ENCODE measurements at regions not wholly inside any gene's neighbourhood (a gene's known extent, or its start where the extent isn't known, plus 50 kb on each side); places are given as distances from the start of the nearest gene placed in this dataset.
"Not testable (repeated sequence)": the region's sequence is repeated elsewhere in the genome, so short reads cannot be mapped to it uniquely, and the experiment has no call there.

DNA sequence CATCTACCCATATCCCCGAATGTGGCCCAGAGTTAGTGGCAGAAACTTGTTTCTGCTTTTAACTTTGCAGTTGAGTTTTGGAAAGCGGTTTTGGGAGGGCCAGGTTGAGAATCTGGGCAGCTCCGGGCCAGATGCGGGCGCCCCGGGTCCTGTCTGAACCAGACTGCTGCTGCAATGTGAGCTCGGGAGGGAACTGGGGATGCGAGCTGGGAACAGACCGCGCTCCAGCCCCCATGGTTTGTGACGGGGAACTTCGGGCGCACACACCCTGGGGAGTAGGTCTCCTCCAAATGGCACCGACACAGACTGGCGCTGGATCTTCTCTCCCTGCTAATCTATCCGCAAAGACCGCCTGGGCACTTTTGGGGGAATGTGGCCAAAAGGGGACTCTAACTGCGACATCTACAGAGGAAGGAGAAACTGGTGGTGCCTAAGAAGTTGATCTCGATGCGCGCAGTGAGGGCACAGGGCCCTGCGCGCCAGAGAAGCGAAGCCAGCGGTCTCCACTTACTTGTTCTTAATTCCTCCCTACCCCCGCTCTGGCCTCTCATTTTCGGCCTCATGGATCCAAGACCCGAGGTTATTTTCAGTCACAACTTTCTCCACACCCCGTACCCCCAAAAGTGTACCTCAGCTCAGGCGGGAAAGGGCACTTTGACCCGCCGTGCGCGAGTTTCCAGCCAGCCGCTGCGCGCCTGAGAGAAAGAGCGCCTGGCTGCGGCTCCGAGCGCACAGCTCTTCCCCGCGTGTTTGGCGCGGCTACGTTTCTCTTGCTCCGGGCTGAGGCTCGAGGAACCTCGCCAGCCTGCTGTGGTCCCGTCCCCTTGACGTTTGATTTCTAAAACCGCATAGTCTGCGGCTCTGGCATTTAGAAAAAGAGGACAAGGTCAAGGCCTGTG is 411.0 kb upstream of the ESRRG start:
- H3K36me3 ChIP-seq: no peaks in the 10 kb centered on the region
- 6 to 11% methylated on average over 53 of the region's 53 CpGs for WGBS, 2 donors
- H3K4me1 ChIP-seq: no peaks in the 10 kb centered on the region
- DNase-seq (peak in 2 of 6 donors; percentile 55 to 60), ATAC-seq (peak; percentile 19 to 42 (median 28)), FAIRE-seq (no peak)
- TF ChIP-seq, protein P1, sequence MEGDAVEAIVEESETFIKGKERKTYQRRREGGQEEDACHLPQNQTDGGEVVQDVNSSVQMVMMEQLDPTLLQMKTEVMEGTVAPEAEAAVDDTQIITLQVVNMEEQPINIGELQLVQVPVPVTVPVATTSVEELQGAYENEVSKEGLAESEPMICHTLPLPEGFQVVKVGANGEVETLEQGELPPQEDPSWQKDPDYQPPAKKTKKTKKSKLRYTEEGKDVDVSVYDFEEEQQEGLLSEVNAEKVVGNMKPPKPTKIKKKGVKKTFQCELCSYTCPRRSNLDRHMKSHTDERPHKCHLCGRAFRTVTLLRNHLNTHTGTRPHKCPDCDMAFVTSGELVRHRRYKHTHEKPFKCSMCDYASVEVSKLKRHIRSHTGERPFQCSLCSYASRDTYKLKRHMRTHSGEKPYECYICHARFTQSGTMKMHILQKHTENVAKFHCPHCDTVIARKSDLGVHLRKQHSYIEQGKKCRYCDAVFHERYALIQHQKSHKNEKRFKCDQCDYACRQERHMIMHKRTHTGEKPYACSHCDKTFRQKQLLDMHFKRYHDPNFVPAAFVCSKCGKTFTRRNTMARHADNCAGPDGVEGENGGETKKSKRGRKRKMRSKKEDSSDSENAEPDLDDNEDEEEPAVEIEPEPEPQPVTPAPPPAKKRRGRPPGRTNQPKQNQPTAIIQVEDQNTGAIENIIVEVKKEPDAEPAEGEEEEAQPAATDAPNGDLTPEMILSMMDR (IDR thresholded peaks at IDR 0.05): no peak
- H3K9me3 ChIP-seq: no peaks in the 10 kb centered on the region
- H3K27me3 ChIP-seq: peaks cover 0 to 3% (median 0%) of the 10 kb centered on the region in 4 donors
- H3K4me3 ChIP-seq: peak overlapping the region; percentile 5 to 51 (median 36)
- peak overlapping the region; percentile 33 to 67 (median 48) for H3K27ac ChIP-seq
- intact Hi-C loops (cut with DNase I): no loop called here

DNA sequence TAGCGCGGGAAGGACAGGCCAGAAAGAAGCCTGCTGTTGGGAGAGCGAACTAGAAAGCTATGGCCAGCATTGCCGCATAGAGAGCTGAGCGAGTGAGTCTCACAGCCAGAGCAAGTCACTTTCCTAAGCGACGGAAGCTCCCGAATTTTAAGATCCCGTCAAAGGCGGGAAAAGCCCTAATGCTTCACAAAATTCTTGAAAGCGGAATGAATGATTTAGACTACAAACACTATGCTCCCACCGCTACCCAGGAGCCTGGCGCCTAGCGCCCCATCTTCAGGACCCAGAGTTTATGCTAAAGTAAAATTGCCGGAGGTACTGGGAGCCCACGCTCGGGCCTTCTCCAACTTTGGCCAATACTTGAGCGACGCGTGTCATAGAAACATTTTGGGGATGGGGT is 409.9 kb upstream of the ESRRG start:
- intact Hi-C loops (cut with DNase I): no loop called here
- TF ChIP-seq, protein P1 (IDR thresholded peaks at IDR 0.05): no peak
- no peaks in the 10 kb centered on the region for H3K9me3 ChIP-seq
- DNase-seq: peak in 1 of 6 donors; percentile 16
- FAIRE-seq: no peak
- 76 to 78% methylated on average over 20 of the region's 20 CpGs for whole genome bisulfite sequencing, 2 donors
- no peak overlapping the region for H3K4me3 ChIP-seq
- peaks cover 0 to 3% (median 0%) of the 10 kb centered on the region in 4 donors for H3K27me3 ChIP-seq
- no peaks in the 10 kb centered on the region for H3K36me3 ChIP-seq
- H3K4me1 ChIP-seq: no peaks in the 10 kb centered on the region
- H3K27ac ChIP-seq: no peak overlapping the region
- ATAC-seq: no peak

DNA sequence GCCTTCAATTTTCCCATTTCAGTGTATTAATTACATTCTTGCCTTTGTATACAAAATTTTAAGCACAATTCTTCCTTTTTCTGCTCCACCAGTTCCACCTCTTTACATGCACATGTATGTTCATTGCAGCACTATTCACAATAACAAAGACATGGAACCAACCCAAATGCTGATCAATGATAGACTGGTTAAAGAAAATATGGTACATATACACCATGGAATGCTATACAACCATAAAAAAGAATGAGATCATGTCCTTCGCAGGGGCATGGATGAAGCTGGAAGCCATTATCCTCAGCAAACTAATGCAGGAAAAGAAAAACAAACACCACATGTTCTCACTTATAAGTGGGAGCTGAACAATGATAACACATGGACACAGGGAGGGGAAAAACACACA is 400.1 kb upstream of the ESRRG start:
- intact Hi-C loops (cut with DNase I); DNase-seq; H3K36me3 ChIP-seq; H3K4me3 ChIP-seq; ATAC-seq; H3K4me1 ChIP-seq; H3K9me3 ChIP-seq; H3K27ac ChIP-seq; FAIRE-seq; H3K27me3 ChIP-seq: not testable (repeated sequence)
- 80 to 92% methylated on average over 1 of the region's 1 CpG for WGBS, 2 donors

DNA sequence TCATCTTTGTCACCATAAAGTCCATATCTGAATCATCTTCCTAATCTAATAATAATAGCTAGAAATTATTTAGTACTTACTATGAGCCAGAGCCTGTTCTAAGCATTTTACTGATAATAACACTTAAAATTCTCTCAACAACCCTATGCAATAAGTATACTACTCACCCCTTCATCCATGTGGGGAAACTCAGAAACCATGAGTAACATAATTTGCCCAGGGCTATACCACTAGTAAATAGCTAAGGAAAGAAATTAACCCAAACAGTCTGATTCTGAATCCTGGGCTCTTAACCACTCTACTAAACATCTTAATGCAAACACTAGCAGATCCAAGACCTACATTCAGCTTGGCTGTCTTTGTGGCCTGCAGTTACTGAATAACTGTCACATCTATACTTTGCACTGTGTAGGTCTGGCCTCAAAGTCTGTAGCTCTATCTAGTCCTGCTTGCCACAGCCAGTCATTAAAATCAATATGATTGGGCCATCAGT is 394.8 kb upstream of the ESRRG start:
- no peak overlapping the region for H3K4me3 ChIP-seq
- FAIRE-seq: no peak
- DNase-seq: no peak
- H3K27me3 ChIP-seq: no peaks in the 10 kb centered on the region
- H3K27ac ChIP-seq: no peak overlapping the region
- H3K36me3 ChIP-seq: no peaks in the 10 kb centered on the region
- H3K9me3 ChIP-seq: no peaks in the 10 kb centered on the region
- no peaks in the 10 kb centered on the region for H3K4me1 ChIP-seq
- ATAC-seq: no peak
- TF ChIP-seq, protein P1 (IDR thresholded peaks at IDR 0.05): no peak
- intact Hi-C loops (cut with DNase I): no loop called here

DNA sequence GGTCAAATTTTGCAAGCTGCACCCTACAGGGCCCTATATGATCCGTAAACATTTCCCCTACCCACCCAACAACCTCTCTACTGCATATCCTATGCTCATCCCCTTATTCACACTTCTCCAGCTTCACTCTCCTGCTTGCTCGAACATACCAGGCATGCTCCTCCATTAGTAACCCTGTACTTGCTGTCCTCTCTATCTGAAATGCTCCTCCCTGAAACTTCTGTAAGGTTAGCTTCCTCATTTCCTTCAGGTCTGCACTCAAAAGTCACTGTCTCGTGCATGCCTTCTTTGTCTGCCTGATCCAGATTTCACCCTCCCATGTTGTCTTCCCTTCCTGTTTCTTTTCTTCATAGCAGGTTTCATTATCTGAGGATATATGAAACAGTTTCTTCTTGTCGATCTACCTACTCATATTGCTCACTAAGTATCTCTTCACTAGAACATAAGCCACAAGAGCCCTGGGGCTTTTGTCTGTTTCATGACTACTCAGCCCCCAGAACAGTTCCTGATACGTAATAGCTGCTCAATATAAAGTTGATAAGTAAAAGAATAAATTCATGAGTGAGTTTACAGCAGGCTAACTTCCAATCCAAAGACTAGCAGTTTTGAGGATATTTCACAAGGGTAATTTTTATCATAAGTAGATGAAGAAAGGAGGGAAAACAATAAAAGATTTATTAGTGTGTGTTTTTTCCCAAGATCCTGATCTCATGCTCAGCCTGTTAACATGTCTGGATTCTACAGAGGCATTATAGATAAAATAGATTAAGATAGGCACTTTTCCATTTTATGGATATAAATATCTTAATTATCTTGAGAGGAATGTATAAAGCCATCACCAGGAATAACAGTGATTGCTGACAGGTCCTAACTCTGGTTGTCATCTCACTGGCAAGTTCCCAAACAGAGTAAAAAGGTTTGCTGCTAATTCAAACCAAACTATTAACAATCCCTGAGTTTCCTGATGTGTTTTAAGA is 392.5 kb upstream of the ESRRG start:
- DNase-seq (no peak), ATAC-seq (no peak), FAIRE-seq (no peak)
- 55 to 61% methylated on average over 5 of the region's 5 CpGs for WGBS, 2 donors
- TF ChIP-seq, protein P1 (IDR thresholded peaks at IDR 0.05): no peak
- intact Hi-C loops (cut with DNase I): no loop called here
- no peak overlapping the region for H3K4me3 ChIP-seq
- no peaks in the 10 kb centered on the region for H3K36me3 ChIP-seq
- H3K27ac ChIP-seq: no peak overlapping the region
- H3K27me3 ChIP-seq: no peaks in the 10 kb centered on the region
- no peaks in the 10 kb centered on the region for H3K9me3 ChIP-seq
- no peaks in the 10 kb centered on the region for H3K4me1 ChIP-seq

All from pancreas (tissue), 10 donors.